Keratinocyte (primary cell): ENCODE measurements at regions not wholly inside any gene's neighbourhood (a gene's known extent, or its start where the extent isn't known, plus 50 kb on each side); places are given as distances from the start of the nearest gene placed in this dataset.

Source experiments
- DNase-seq: peaks from one replicate; pipeline ENCODE4 v3.0.0-alpha.2; 2011; ENCODE audit warnings: low read depth, missing footprints, low spot score
- FAIRE-seq: peaks from 2 replicates; lab custom pipeline; 2011; peaks lifted over from hg19 to GRCh38; lab: Jason Lieb, UNC
- H2AFZ ChIP-seq: 2 replicates; pipeline ENCODE4 v1.6.0; 2012; ENCODE audit warnings: low read length, control low read depth, inconsistent platforms; ENCODE audit not compliant: control insufficient read depth
- H3K27ac ChIP-seq: 2 replicates; pipeline ENCODE4 v1.5.1; 2011; ENCODE audit warnings: low read length; ENCODE audit not compliant: control insufficient read depth, insufficient read depth
- H3K27me3 ChIP-seq: 3 replicates; pipeline ENCODE4 v1.6.0; 2011; ENCODE audit warnings: low read length; ENCODE audit not compliant: control insufficient read depth, insufficient read depth; ENCODE audit errors: extremely low read depth
- H3K36me3 ChIP-seq, 2 experiments: 2 replicates in 1 of 2; 3 replicates in 1 of 2; pipeline ENCODE4 v1.5.1; 2011; ENCODE audit warnings: low read length in 2 of 2, mild to moderate bottlenecking in 1 of 2; ENCODE audit not compliant: control insufficient read depth in 2 of 2, insufficient read depth in 2 of 2; ENCODE audit errors: extremely low read depth in 1 of 2
- H3K4me1 ChIP-seq: 3 replicates; pipeline ENCODE4 v1.5.1; 2011; ENCODE audit warnings: low read length; ENCODE audit not compliant: control insufficient read depth, insufficient read depth; ENCODE audit errors: extremely low read depth
- H3K4me2 ChIP-seq: 3 replicates; pipeline ENCODE4 v1.6.0; 2011; ENCODE audit warnings: low read depth, low read length; ENCODE audit not compliant: control insufficient read depth, insufficient read depth; ENCODE audit errors: extremely low read depth
- H3K4me3 ChIP-seq, 3 experiments: fragments of 200-600 bp in 1 of 3; sonication (generic) in 1 of 3; 2 replicates in 2 of 3; 3 replicates in 1 of 3; pipeline ENCODE4 v1.5.1; 2011 to 2016; ENCODE audit warnings: low read length in 3 of 3, mild to moderate bottlenecking in 3 of 3, control low read depth in 2 of 3, inconsistent platforms in 1 of 3, low read depth in 1 of 3, mixed read lengths in 1 of 3, mixed run types in 1 of 3, moderate library complexity in 1 of 3; ENCODE audit not compliant: control insufficient read depth in 2 of 3, insufficient read depth in 2 of 3; ENCODE audit errors: extremely low read depth in 1 of 3
- H3K79me2 ChIP-seq: 2 replicates; pipeline ENCODE4 v1.6.0; 2012; ENCODE audit warnings: low read length; ENCODE audit not compliant: control insufficient read depth, insufficient read depth
- H3K9ac ChIP-seq: 3 replicates; pipeline ENCODE4 v1.6.0; 2011; ENCODE audit warnings: low read length; ENCODE audit not compliant: control insufficient read depth, insufficient read depth; ENCODE audit errors: extremely low read depth
- H3K9me1 ChIP-seq: 3 replicates; pipeline ENCODE4 v1.6.0; 2011; ENCODE audit warnings: low read length; ENCODE audit not compliant: control insufficient read depth, insufficient read depth; ENCODE audit errors: extremely low read depth
- H3K9me3 ChIP-seq: 2 replicates; pipeline ENCODE4 v1.5.1; 2012; ENCODE audit warnings: low read depth, low read length; ENCODE audit not compliant: control insufficient read depth
- H4K20me1 ChIP-seq: 3 replicates; pipeline ENCODE4 v1.6.0; 2011; ENCODE audit warnings: low read length; ENCODE audit not compliant: control insufficient read depth, insufficient read depth; ENCODE audit errors: extremely low read depth
- CTCF ChIP-seq, 3 experiments: IDR thresholded peaks in 1 of 3; conservative IDR thresholded peaks in 1 of 3; optimal IDR thresholded peaks in 1 of 3; 2 replicates in 2 of 3; 3 replicates in 1 of 3; pipeline versions ENCODE3 to v1.5.1; 2011; ENCODE audit warnings: low read length in 3 of 3, mild to moderate bottlenecking in 3 of 3, moderate library complexity in 2 of 3, control low read depth in 1 of 3, inconsistent platforms in 1 of 3; ENCODE audit not compliant: insufficient read depth in 2 of 3; ENCODE audit errors: extremely low read depth in 1 of 3
- EZH2 ChIP-seq: IDR thresholded peaks from one replicate; pipeline ENCODE4 v1.6.1; 2012; ENCODE audit warnings: inconsistent platforms, mild to moderate bottlenecking, low read length, moderate library complexity
- dilution Hi-C: fragments of 300-500 bp; cut with MboI; formaldehyde crosslinking; loops from one replicate; pipeline ENCODE4 v1.7.0; 2020; ENCODE audit warnings: low sequenced_read_pairs; ENCODE audit not compliant: extremely low pct_ligation_motif_present

GRCh38 chr2:147061269-147061668 lies 783.6 kb upstream of the ACVR2A start:
- H3K27ac ChIP-seq, result no peak overlapping the region
- H3K79me2 ChIP-seq, result no peaks in the 10 kb centered on the region
- H3K4me1 ChIP-seq, result no peaks in the 10 kb centered on the region
- H3K36me3 ChIP-seq, result no peaks in the 10 kb centered on the region
- H3K4me2 ChIP-seq, result no peak overlapping the region
- H3K9ac ChIP-seq, result no peak overlapping the region
- H4K20me1 ChIP-seq, result no peaks in the 10 kb centered on the region
- no peak overlapping the region for H2AFZ ChIP-seq
- no peak for TF ChIP-seq EZH2
- no peak for TF ChIP-seq CTCF (optimal IDR thresholded peaks at IDR 0.05 in 1 of 3, IDR thresholded peaks at IDR 0.05 in 1 of 3, conservative IDR thresholded peaks at IDR 0.05 in 1 of 3; ENCODE audit: extremely low read depth in 1 of 3, insufficient read depth in 2 of 3, low read length in 3 of 3)
- no peaks in the 10 kb centered on the region for H3K27me3 ChIP-seq
- DNase-seq (no peak), FAIRE-seq (no peak)
- H3K4me3 ChIP-seq, result no peak overlapping the region
- H3K9me3 ChIP-seq, result peaks cover 1% of the 10 kb centered on the region
- no peaks in the 10 kb centered on the region for H3K9me1 ChIP-seq
- dilution Hi-C loops, result no loop called here

GRCh38 chr2:147057892-147058490 lies 786.8 kb upstream of the ACVR2A start:
- Histone ChIP-seq H2AFZ (no peak overlapping the region), H3K9me3 (no peaks in the 10 kb centered on the region), H3K36me3 (no peaks in the 10 kb centered on the region), H3K4me3 (no peak overlapping the region), H3K9me1 (no peaks in the 10 kb centered on the region), H3K79me2 (no peaks in the 10 kb centered on the region), H3K4me1 (no peaks in the 10 kb centered on the region), H3K9ac (no peak overlapping the region), H3K27me3 (no peaks in the 10 kb centered on the region), H4K20me1 (no peaks in the 10 kb centered on the region), H3K27ac (no peak overlapping the region), H3K4me2 (no peak overlapping the region)
- no peak for TF ChIP-seq CTCF (optimal IDR thresholded peaks at IDR 0.05 in 1 of 3, IDR thresholded peaks at IDR 0.05 in 1 of 3, conservative IDR thresholded peaks at IDR 0.05 in 1 of 3; ENCODE audit: extremely low read depth in 1 of 3, insufficient read depth in 2 of 3, low read length in 3 of 3)
- no peak for TF ChIP-seq EZH2
- dilution Hi-C loops, result no loop called here
- FAIRE-seq, result no peak
- DNase-seq, result no peak
